Small intestine (tissue), 7 donors: ENCODE measurements at regions not wholly inside any gene's neighbourhood (a gene's known extent, or its start where the extent isn't known, plus 50 kb on each side); places are given as distances from the start of the nearest gene placed in this dataset.
A peak's percentile ranks its signal among the peaks of the same experiment; 100 is the strongest.

ENCODE experiments used
- DNase-seq, 2 donors: peaks; one replicate each; pipeline versions ENCODE4 v3.0.0 to v3.0.0-alpha.2; 2013
- FAIRE-seq: peaks from 2 replicates; lab custom pipeline; 2012; peaks lifted over from hg19 to GRCh38; lab: Jason Lieb, UNC
- H3K27ac ChIP-seq, 3 donors: one replicate each; pipeline ENCODE4 v1.5.1; 2013; ENCODE audit warnings: low read length in 2 of 3, mild to moderate bottlenecking in 2 of 3, control low read depth in 1 of 3, inconsistent platforms in 1 of 3, low read depth in 1 of 3, moderate library complexity in 1 of 3
- H3K27me3 ChIP-seq, 3 donors: one replicate each; pipeline ENCODE4 v1.6.1; 2013; ENCODE audit warnings: low read length in 3 of 3, inconsistent platforms in 1 of 3; ENCODE audit not compliant: control insufficient read depth in 3 of 3, insufficient read depth in 3 of 3
- H3K36me3 ChIP-seq, 3 donors: one replicate each; pipeline ENCODE4 v1.6.1; 2013; ENCODE audit warnings: low read length in 3 of 3, inconsistent platforms in 1 of 3, low read depth in 1 of 3, mild to moderate bottlenecking in 1 of 3, moderate library complexity in 1 of 3; ENCODE audit not compliant: control insufficient read depth in 3 of 3, insufficient read depth in 2 of 3
- H3K4me1 ChIP-seq, 3 donors: one replicate each; pipeline ENCODE4 v1.6.1; 2013; ENCODE audit warnings: low read length in 2 of 3, inconsistent platforms in 1 of 3, low read depth in 1 of 3, mild to moderate bottlenecking in 1 of 3, moderate library complexity in 1 of 3; ENCODE audit not compliant: control insufficient read depth in 3 of 3, insufficient read depth in 2 of 3
- H3K4me3 ChIP-seq, 3 donors: one replicate each; pipeline ENCODE4 v1.5.1; 2013; ENCODE audit warnings: low read length in 3 of 3, control low read depth in 1 of 3, inconsistent platforms in 1 of 3, low read depth in 1 of 3, mild to moderate bottlenecking in 1 of 3, moderate library complexity in 1 of 3
- H3K9me3 ChIP-seq, 2 donors: one replicate each; pipeline ENCODE4 v1.6.1; 2013; ENCODE audit warnings: low read depth in 1 of 2, low read length in 1 of 2; ENCODE audit not compliant: control insufficient read depth in 2 of 2, insufficient read depth in 1 of 2
- WGBS, 3 donors: extraction: QIAGEN DNeasy Blood & Tissue Kit; methylation state at CpG; one replicate each; pipeline ENCODE4 v1.1.7; 2013; 5-methylcytosine and 5-hydroxymethylcytosine counted together
- donor health status: healthy with polysubstance abuse.
- donor health status: control.
- donor health status: control.
- donor health status: Bipolar disorder and iron deficiency.
- donor health status: healthy.

GRCh38 chr17:62875296-62875695 lies 67.2 kb upstream of the MARCHF10 start:
- no peaks in the 10 kb centered on the region for H3K36me3 ChIP-seq
- H3K9me3 ChIP-seq = no peaks in the 10 kb centered on the region
- H3K4me1 ChIP-seq = no peaks in the 10 kb centered on the region
- FAIRE-seq (no peak), DNase-seq (no peak)
- WGBS, 3 donors = 49 to 69% (median 51%) methylated on average over 4 of the region's 4 CpGs
- H3K27me3 ChIP-seq = peaks cover 0 to 3% (median under 1%) of the 10 kb centered on the region in 3 donors
- H3K4me3 ChIP-seq = no peak overlapping the region
- H3K27ac ChIP-seq = no peak overlapping the region

DNA sequence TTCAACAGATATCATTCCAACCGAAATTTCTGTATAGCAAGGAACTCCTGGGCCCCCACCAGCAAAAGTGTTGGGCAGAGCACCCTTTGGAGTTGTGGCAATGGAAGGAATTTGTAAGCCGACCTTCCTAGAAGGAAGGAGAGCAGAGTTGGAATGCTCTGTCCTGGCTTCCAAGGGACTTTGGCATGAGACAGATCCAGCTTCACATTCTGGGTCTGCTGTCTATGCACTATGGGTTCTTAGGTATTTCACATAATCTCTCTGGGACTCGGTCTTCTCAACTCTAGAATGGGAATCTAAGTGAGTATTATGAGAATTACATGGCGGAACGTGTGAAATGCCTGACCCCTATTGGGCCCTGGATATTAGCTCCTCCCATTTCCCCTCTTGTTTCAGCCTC lies 63.2 kb upstream of the MARCHF10 start:
- Histone ChIP-seq H3K4me1 (no peaks in the 10 kb centered on the region), H3K9me3 (no peaks in the 10 kb centered on the region), H3K27me3 (peaks cover 0 to 3% (median 3%) of the 10 kb centered on the region in 3 donors), H3K27ac (no peak overlapping the region), H3K4me3 (no peak overlapping the region), H3K36me3 (no peaks in the 10 kb centered on the region)
- 78 to 91% (median 89%) methylated on average over 5 of the region's 5 CpGs for WGBS, 3 donors
- no peak for FAIRE-seq
- DNase-seq = no peak

DNA sequence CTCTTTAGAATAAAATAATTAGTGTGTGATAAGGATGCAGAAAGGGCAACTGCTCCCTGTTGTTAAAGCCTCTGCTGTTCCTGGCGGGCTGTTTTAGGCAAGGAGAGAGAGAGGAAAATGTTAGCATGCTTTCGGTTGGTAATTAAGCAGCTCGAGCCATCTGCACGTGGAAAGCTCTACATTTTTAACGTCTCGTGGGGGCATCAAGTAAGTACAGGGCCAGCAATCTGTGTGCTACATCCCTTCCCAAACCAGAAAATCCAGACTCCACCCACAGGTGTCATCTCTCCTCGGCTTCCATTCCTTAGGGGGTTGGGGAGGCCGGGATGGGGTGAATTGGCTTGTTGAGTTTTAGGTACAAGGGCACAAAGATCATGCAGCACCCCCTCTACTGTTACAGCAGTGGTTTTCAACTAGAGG lies 62.4 kb upstream of the MARCHF10 start:
- H3K36me3 ChIP-seq = no peaks in the 10 kb centered on the region
- H3K9me3 ChIP-seq = no peaks in the 10 kb centered on the region
- H3K4me1 ChIP-seq = no peaks in the 10 kb centered on the region
- FAIRE-seq = no peak
- no peak overlapping the region for H3K27ac ChIP-seq
- WGBS, 3 donors = 23 to 48% (median 36%) methylated on average over 8 of the region's 8 CpGs
- no peak overlapping the region for H3K4me3 ChIP-seq
- H3K27me3 ChIP-seq = peaks cover 0 to 3% (median 3%) of the 10 kb centered on the region in 3 donors
- DNase-seq = no peak

DNA sequence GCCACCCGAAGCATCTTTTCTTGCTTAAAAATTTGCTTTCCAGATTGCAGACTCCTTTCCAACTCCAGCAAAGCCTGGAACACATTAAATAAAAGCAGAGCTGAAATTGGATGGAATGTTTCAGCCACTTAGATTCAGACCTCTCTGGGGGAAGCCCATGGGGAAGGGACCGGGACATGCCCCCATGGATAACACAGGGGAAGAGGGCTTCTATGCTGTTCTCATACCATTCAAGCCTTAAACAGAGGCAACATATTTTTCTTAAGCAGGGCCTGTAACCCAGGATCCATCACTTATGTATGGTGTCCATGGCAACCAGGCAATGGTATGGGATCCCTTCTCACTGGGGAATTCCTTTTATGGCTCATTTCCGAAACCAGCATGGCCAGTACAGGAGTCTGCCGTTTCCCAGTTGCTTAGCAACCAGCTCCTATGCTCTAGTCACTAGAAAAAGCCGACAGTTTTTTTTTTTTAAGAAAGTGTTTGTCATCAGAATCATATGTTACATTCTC lies 62.0 kb upstream of the MARCHF10 start:
- Histone ChIP-seq H3K36me3 (no peaks in the 10 kb centered on the region), H3K9me3 (no peaks in the 10 kb centered on the region), H3K27me3 (peaks cover 0 to 3% (median 3%) of the 10 kb centered on the region in 3 donors), H3K4me1 (no peaks in the 10 kb centered on the region), H3K4me3 (no peak overlapping the region), H3K27ac (peak overlapping the region in 1 of 3 donors; percentile 18)
- 31 to 47% (median 44%) methylated on average over 5 of the region's 5 CpGs for WGBS, 3 donors
- DNase-seq (peak in 1 of 2 donors; percentile 10), FAIRE-seq (no peak)

- H3K27ac ChIP-seq = no peak overlapping the region
- no peaks in the 10 kb centered on the region for H3K9me3 ChIP-seq
- FAIRE-seq = no peak
- H3K4me3 ChIP-seq = no peak overlapping the region
- H3K27me3 ChIP-seq = peaks cover 0 to 3% (median 3%) of the 10 kb centered on the region in 3 donors
- no peaks in the 10 kb centered on the region for H3K4me1 ChIP-seq
- H3K36me3 ChIP-seq = no peaks in the 10 kb centered on the region
- WGBS, 3 donors = 60 to 65% (median 64%) methylated on average over 2 of the region's 2 CpGs
- no peak for DNase-seq
These were observed 60.6 kb upstream of the MARCHF10 start for GRCh38 chr17:62868723-62869122.

- WGBS, 3 donors = 83 to 92% (median 86%) methylated on average over 4 of the region's 4 CpGs
- Histone ChIP-seq H3K4me3 (no peak overlapping the region), H3K36me3 (no peaks in the 10 kb centered on the region), H3K27ac (no peak overlapping the region), H3K27me3 (peaks cover 0 to 3% (median 3%) of the 10 kb centered on the region in 3 donors), H3K4me1 (no peaks in the 10 kb centered on the region), H3K9me3 (no peaks in the 10 kb centered on the region)
- DNase-seq (no peak), FAIRE-seq (no peak)
These were observed 59.9 kb upstream of the MARCHF10 start for GRCh38 chr17:62868008-62868407.

- Histone ChIP-seq H3K27me3 (peaks cover 0 to 3% (median 2%) of the 10 kb centered on the region in 3 donors), H3K4me1 (no peaks in the 10 kb centered on the region), H3K9me3 (no peaks in the 10 kb centered on the region), H3K4me3 (no peak overlapping the region), H3K27ac (no peak overlapping the region), H3K36me3 (no peaks in the 10 kb centered on the region)
- no peak for FAIRE-seq
- DNase-seq = no peak
- WGBS, 3 donors = 78 to 80% (median 79%) methylated on average over 5 of the region's 5 CpGs
These were observed 59.2 kb upstream of the MARCHF10 start for GRCh38 chr17:62867303-62867702.

GRCh38 chr17:62866471-62866870 lies 58.4 kb upstream of the MARCHF10 start:
- H3K27ac ChIP-seq = no peak overlapping the region
- DNase-seq (no peak), FAIRE-seq (no peak)
- no peaks in the 10 kb centered on the region for H3K9me3 ChIP-seq
- no peaks in the 10 kb centered on the region for H3K36me3 ChIP-seq
- WGBS, 3 donors = 60 to 70% (median 65%) methylated on average over 3 of the region's 3 CpGs
- peaks cover 0 to 3% (median 0%) of the 10 kb centered on the region in 3 donors for H3K27me3 ChIP-seq
- H3K4me1 ChIP-seq = no peaks in the 10 kb centered on the region
- H3K4me3 ChIP-seq = no peak overlapping the region

DNA sequence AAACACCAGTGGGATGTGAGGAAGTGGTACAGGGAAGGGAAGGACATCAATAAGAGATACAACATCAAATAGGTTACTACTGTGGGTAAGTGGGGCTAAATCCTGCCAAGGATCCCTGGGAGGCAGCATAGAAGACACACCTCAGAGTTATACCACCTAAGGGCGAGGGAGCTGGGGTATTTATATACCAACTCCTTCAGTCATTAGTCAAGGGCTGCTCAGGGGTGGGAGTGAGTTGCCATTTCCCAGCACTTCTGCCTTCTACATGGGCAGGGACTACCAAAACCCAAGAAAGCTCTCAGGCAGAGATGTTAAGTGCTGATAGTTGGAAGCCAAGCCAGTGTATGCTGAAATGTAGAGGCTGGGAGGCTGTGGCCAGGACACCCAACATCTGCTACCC lies 57.5 kb upstream of the MARCHF10 start:
- WGBS, 3 donors = 57 to 85% (median 79%) methylated on average over 1 of the region's 1 CpG
- FAIRE-seq (no peak), DNase-seq (no peak)
- no peaks in the 10 kb centered on the region for H3K4me1 ChIP-seq
- no peaks in the 10 kb centered on the region for H3K36me3 ChIP-seq
- H3K27ac ChIP-seq = no peak overlapping the region
- no peak overlapping the region for H3K4me3 ChIP-seq
- peaks cover 0 to 3% (median 0%) of the 10 kb centered on the region in 3 donors for H3K27me3 ChIP-seq
- no peaks in the 10 kb centered on the region for H3K9me3 ChIP-seq
